K562 (cell line): ENCODE measurements at regions not wholly inside any gene's neighbourhood (a gene's known extent, or its start where the extent isn't known, plus 50 kb on each side); places are given as distances from the start of the nearest gene placed in this dataset.

Experiments
- ATAC-seq: fragments of 200-7000 bp; cut with Tn5 transposase; 3 replicates; pipeline ENCODE4 v1.9.1; 2020; ENCODE audit warnings: moderate library complexity
- BruUV-seq: library from RNA; stranded (reverse); fragments of 400-500 nt; replicated peaks from 2 replicates; lab custom pipeline; 2021; lab: Mats Ljungman, UMichigan
- CTCF ChIA-PET: fragments of 300-600 bp; formaldehyde crosslinking; extraction: SDS; loops from one replicate; lab custom pipeline; 2021; ENCODE audit warnings: low intra/inter-chr PET ratio; lab: Yijun Ruan, JAX
- POLR2A ChIA-PET: fragments of 300-600, 350-650 bp; sonication (Branson Sonifier 250); formaldehyde crosslinking; extraction: SDS; loops from one replicate; lab custom pipeline; 2021; ENCODE audit warnings: antibody characterized with exemption, inconsistent platforms; lab: Yijun Ruan, JAX
- DNase-seq, 4 experiments: peaks; one replicate each; pipeline versions ENCODE4 v3.0.0 to v3.0.0-alpha.2; 2011 to 2018; ENCODE audit warnings: low spot score in 3 of 4, mixed read lengths in 3 of 4; ENCODE audit errors: extremely low read depth in 1 of 4
- FAIRE-seq: peaks from 2 replicates; lab custom pipeline; 2011; peaks lifted over from hg19 to GRCh38; lab: Jason Lieb, UNC
- H2AFZ ChIP-seq: 2 replicates; pipeline ENCODE4 v1.6.0; 2011; ENCODE audit warnings: low read depth, low read length, control low read depth, inconsistent platforms
- H3K27ac ChIP-seq: fragments of 200-600 bp; 3 replicates; pipeline ENCODE4 v1.8.0; 2011; ENCODE audit warnings: low read depth, mild to moderate bottlenecking, control low read depth, inconsistent platforms, low read length, moderate library complexity, mixed read lengths; ENCODE audit errors: extremely low read depth
- H3K27me3 ChIP-seq, 2 experiments: fragments of 300-600 bp in 1 of 2; 2 replicates in 1 of 2; 3 replicates in 1 of 2; pipeline versions ENCODE4 v1.6.0 to v1.8.0; 2011; ENCODE audit warnings: inconsistent platforms in 2 of 2, low read length in 2 of 2, mild to moderate bottlenecking in 1 of 2, mixed read lengths in 1 of 2, moderate library complexity in 1 of 2; ENCODE audit not compliant: control insufficient read depth in 2 of 2, insufficient read depth in 2 of 2
- H3K36me3 ChIP-seq: fragments of 300-600 bp; 3 replicates; pipeline ENCODE4 v1.8.0; 2011; ENCODE audit warnings: mild to moderate bottlenecking, low read length, inconsistent platforms; ENCODE audit not compliant: control insufficient read depth, insufficient read depth
- H3K4me1 ChIP-seq, 2 experiments: fragments of 200-600 bp in 1 of 2; replicated peaks in 1 of 2; 2 replicates in 1 of 2; 3 replicates in 1 of 2; pipeline versions ENCODE4 v1.5.1 to v1.8.0; 2011; ENCODE audit warnings: inconsistent platforms in 2 of 2, low read length in 2 of 2, mild to moderate bottlenecking in 1 of 2, mixed read lengths in 1 of 2, moderate library complexity in 1 of 2; ENCODE audit not compliant: control insufficient read depth in 2 of 2, insufficient read depth in 2 of 2
- H3K4me2 ChIP-seq: 2 replicates; pipeline ENCODE4 v1.6.1; 2011; ENCODE audit warnings: low read length, control low read depth, inconsistent platforms, mixed read lengths; ENCODE audit not compliant: insufficient read depth
- H3K4me3 ChIP-seq: fragments of 200-600 bp; sonication (generic), shearing (Covaris generic); 2 replicates; pipeline ENCODE4 v1.5.1; 2016; ENCODE audit warnings: control low read depth, inconsistent platforms
- H3K79me2 ChIP-seq: fragments of 200-600 bp; 3 replicates; pipeline ENCODE4 v1.8.0; 2011; ENCODE audit warnings: low read length, inconsistent platforms; ENCODE audit not compliant: control insufficient read depth, insufficient read depth
- H3K9ac ChIP-seq, 2 experiments: 2 replicates each; pipeline versions ENCODE4 v1.6.0 to v1.6.1; 2011; ENCODE audit warnings: low read depth in 2 of 2, low read length in 2 of 2, control low read depth in 1 of 2, inconsistent platforms in 1 of 2, mild to moderate bottlenecking in 1 of 2, mixed read lengths in 1 of 2; ENCODE audit not compliant: insufficient read depth in 1 of 2
- H3K9me1 ChIP-seq: one replicate; pipeline ENCODE4 v1.6.0; 2011; ENCODE audit warnings: inconsistent platforms, mild to moderate bottlenecking, low read length, moderate library complexity; ENCODE audit not compliant: control insufficient read depth, insufficient read depth
- H3K9me3 ChIP-seq: replicated peaks from 2 replicates; pipeline ENCODE4 v1.5.1; 2011; ENCODE audit warnings: low read depth, low read length, inconsistent platforms; ENCODE audit not compliant: control insufficient read depth, insufficient read depth
- H4K20me1 ChIP-seq: replicated peaks from 2 replicates; pipeline ENCODE4 v1.6.1; 2011; ENCODE audit warnings: low read length, inconsistent platforms, mixed read lengths; ENCODE audit not compliant: control insufficient read depth, insufficient read depth
- CEBPZ ChIP-seq: fragments of 150-350 bp; IDR thresholded peaks from 2 replicates; pipeline ENCODE4 v1.6.1; 2014; ENCODE audit warnings: low read depth, mild to moderate bottlenecking, low read length, borderline replicate concordance
- DIDO1 ChIP-seq: fragments of 450-650 bp; IDR thresholded peaks from 2 replicates; pipeline ENCODE4 v1.6.1; 2016; ENCODE audit warnings: low read depth, missing biosample characterization, missing genetic modification characterization
- ETS2 ChIP-seq: IDR thresholded peaks from 2 replicates; pipeline ENCODE4 v1.6.1; 2016; ENCODE audit warnings: borderline replicate concordance, missing genetic modification characterization, mild to moderate bottlenecking, moderate library complexity, missing compliant biosample characterization; ENCODE audit not compliant: poor library complexity, severe bottlenecking
- FOXJ3 ChIP-seq: sonication (generic); formaldehyde crosslinking; IDR thresholded peaks from 2 replicates; pipeline ENCODE4 v1.4.0; 2020; ENCODE audit warnings: mild to moderate bottlenecking, missing genetic modification reagents
- GABPA ChIP-seq: fragments of 200-800 bp; sonication (Bioruptor generic); conservative IDR thresholded peaks from 2 replicates; pipeline ENCODE4 v1.6.1; 2016; ENCODE audit warnings: low read depth, missing genetic modification characterization, missing compliant biosample characterization
- NFIX ChIP-seq: fragments of 250-450 bp; sonication (Bioruptor Pico); IDR thresholded peaks from 2 replicates; pipeline ENCODE4 v1.4.0; 2020; ENCODE audit warnings: low read depth, mild to moderate bottlenecking, moderate library complexity
- OTX1 ChIP-seq: fragments of 450-650 bp; formaldehyde crosslinking; IDR thresholded peaks from 2 replicates; pipeline ENCODE4 v1.4.0; 2022; ENCODE audit warnings: mild to moderate bottlenecking
- RBM39 ChIP-seq: fragments of 200-400 bp; formaldehyde crosslinking; optimal IDR thresholded peaks from 2 replicates; pipeline ENCODE3; 2018; ENCODE audit warnings: low read depth, low read length
- RFX1 ChIP-seq: fragments of 450-650 bp; IDR thresholded peaks from 2 replicates; pipeline ENCODE4 v1.6.1; 2016; ENCODE audit warnings: mild to moderate bottlenecking, moderate library complexity
- SMARCA5 ChIP-seq: fragments of 450-650 bp; IDR thresholded peaks from 2 replicates; pipeline ENCODE4 v1.6.1; 2016
- SRSF7 ChIP-seq: fragments of 200-400 bp; formaldehyde crosslinking; optimal IDR thresholded peaks from 2 replicates; pipeline ENCODE3; 2017; ENCODE audit warnings: mild to moderate bottlenecking, low read depth, low read length
- TBP ChIP-seq: optimal IDR thresholded peaks from 2 replicates; pipeline ENCODE3; 2011; ENCODE audit warnings: low read depth, low read length, improper control_type of control experiment
- VEZF1 ChIP-seq: fragments of 200-800 bp; sonication (Bioruptor generic); IDR thresholded peaks from 2 replicates; pipeline ENCODE4 v1.6.1; 2017; ENCODE audit warnings: missing genetic modification characterization, missing compliant biosample characterization
- ZNF436 ChIP-seq: fragments of 250-450, 450-650 bp; sonication (Bioruptor Pico); formaldehyde crosslinking; IDR thresholded peaks from 2 replicates; pipeline ENCODE4 v1.7.0; 2020; ENCODE audit warnings: mild to moderate bottlenecking
- ZNF583 ChIP-seq: fragments of 250-450 bp; sonication (Bioruptor Pico); IDR thresholded peaks from 2 replicates; pipeline ENCODE4 v1.4.0; 2020
- WGBS: fragments of 100-300 bp; shearing (Covaris generic); methylation state at CpG from one replicate; pipeline ENCODE4 v1.1.6; 2016; ENCODE audit warnings: low coverage, mixed read lengths; ENCODE audit not compliant: insufficient coverage; ENCODE audit errors: missing lambda C conversion rate; 5-methylcytosine and 5-hydroxymethylcytosine counted together
- in situ Hi-C: fragments of 300-500 bp; cut with MboI; formaldehyde crosslinking; loops from 4 replicates; pipeline ENCODE4 v1.15.0; 2018; ENCODE audit warnings: inconsistent platforms, mixed read lengths
- intact Hi-C: fragments of 100-400 bp; cut with micrococcal nuclease; formaldehyde crosslinking; loops from 2 replicates; pipeline ENCODE4 v1.14.2; 2022
- TF ChIP-seq, protein P1 (sequence below): fragments of 250-450 bp; sonication (Bioruptor Pico); IDR thresholded peaks from 2 replicates; pipeline ENCODE4 v1.4.0; 2020; ENCODE audit warnings: mild to moderate bottlenecking, moderate library complexity

- no peaks in the 10 kb centered on the region for H3K9me3 ChIP-seq
- H3K4me3 ChIP-seq = no peak overlapping the region
- H3K9me1 ChIP-seq = no peaks in the 10 kb centered on the region
- intact Hi-C loops = no loop called here
- ChIA-PET CTCF (no interaction called here), POLR2A (interaction anchor here (0.6 to 1.3 kb wide), 2 partner anchors 9 to 13 kb away, joined by 3 read pairs; no protein-coding TSS in a partner anchor)
- no peak overlapping the region for H2AFZ ChIP-seq
- no peaks in the 10 kb centered on the region for H4K20me1 ChIP-seq
- 0% methylated on average over 3 of the region's 3 CpGs for WGBS
- in situ Hi-C loops = no loop called here
- no peak for FAIRE-seq
- no peaks in the 10 kb centered on the region; a peak in 2 of 5 replicates for H3K4me1 ChIP-seq
- H3K9ac ChIP-seq = no peak overlapping the region
- BruUV-seq = no TSS peak
- H3K79me2 ChIP-seq = no peaks in the 10 kb centered on the region
- no peak for ATAC-seq
- no peak overlapping the region for H3K27ac ChIP-seq
- DNase-seq = no peak
- peaks cover 0 to 11% of the 10 kb centered on the region in 2 experiments; a peak in 2 of 5 replicates for H3K27me3 ChIP-seq
- H3K4me2 ChIP-seq = peak overlapping the region; percentile 32; the same call in 1 of the 2 replicates
- H3K36me3 ChIP-seq = no peaks in the 10 kb centered on the region
- no peak for TF ChIP-seq RFX1
- TF ChIP-seq FOXJ3 (CRISPR knock-in tag) = no peak
- TF ChIP-seq SMARCA5 = no peak
- TF ChIP-seq VEZF1 (CRISPR knock-in tag) = peak; percentile 40; the same call in 1 of the 2 replicates
- TF ChIP-seq CEBPZ = no peak
- TF ChIP-seq ETS2 (tag) = no peak
- TF ChIP-seq TBP = no peak
- TF ChIP-seq ZNF436 = no peak
- no peak for TF ChIP-seq DIDO1 (tag)
- no peak for TF ChIP-seq OTX1 (CRISPR knock-in tag)
- TF ChIP-seq, protein P1, sequence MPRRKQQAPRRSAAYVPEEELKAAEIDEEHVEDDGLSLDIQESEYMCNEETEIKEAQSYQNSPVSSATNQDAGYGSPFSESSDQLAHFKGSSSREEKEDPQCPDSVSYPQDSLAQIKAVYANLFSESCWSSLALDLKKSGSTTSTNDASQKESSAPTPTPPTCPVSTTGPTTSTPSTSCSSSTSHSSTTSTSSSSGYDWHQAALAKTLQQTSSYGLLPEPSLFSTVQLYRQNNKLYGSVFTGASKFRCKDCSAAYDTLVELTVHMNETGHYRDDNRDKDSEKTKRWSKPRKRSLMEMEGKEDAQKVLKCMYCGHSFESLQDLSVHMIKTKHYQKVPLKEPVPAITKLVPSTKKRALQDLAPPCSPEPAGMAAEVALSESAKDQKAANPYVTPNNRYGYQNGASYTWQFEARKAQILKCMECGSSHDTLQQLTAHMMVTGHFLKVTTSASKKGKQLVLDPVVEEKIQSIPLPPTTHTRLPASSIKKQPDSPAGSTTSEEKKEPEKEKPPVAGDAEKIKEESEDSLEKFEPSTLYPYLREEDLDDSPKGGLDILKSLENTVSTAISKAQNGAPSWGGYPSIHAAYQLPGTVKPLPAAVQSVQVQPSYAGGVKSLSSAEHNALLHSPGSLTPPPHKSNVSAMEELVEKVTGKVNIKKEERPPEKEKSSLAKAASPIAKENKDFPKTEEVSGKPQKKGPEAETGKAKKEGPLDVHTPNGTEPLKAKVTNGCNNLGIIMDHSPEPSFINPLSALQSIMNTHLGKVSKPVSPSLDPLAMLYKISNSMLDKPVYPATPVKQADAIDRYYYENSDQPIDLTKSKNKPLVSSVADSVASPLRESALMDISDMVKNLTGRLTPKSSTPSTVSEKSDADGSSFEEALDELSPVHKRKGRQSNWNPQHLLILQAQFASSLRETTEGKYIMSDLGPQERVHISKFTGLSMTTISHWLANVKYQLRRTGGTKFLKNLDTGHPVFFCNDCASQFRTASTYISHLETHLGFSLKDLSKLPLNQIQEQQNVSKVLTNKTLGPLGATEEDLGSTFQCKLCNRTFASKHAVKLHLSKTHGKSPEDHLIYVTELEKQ = no peak
- peak; percentile 53 for TF ChIP-seq GABPA (tag)
- no peak for TF ChIP-seq SRSF7
- no peak for TF ChIP-seq NFIX (CRISPR knock-in tag)
- TF ChIP-seq RBM39 = no peak
- TF ChIP-seq ZNF583 (CRISPR knock-in tag) = no peak
Measured at GRCh38 chr6:109875973-109876372, 102.1 kb upstream of the GPR6 start.
